ENCODE measurements at regions not wholly inside any gene's neighbourhood (a gene's known extent, or its start where the extent isn't known, plus 50 kb on each side); places are given as distances from the start of the nearest gene placed in this dataset.

- TF ChIP-seq CTCF (IDR thresholded peaks at IDR 0.05) (no peak), EP300 (IDR thresholded peaks at IDR 0.05) (no peak), HMGXB4 (CRISPR knock-in tag; IDR thresholded peaks at IDR 0.05; ENCODE audit: borderline replicate concordance) (no peak), MAX (IDR thresholded peaks at IDR 0.05) (no peak), FOSL2 (IDR thresholded peaks at IDR 0.05) (no peak), FOSL2 (CRISPR knock-in tag; IDR thresholded peaks at IDR 0.05) (no peak), KDM1A (IDR thresholded peaks at IDR 0.05; ENCODE audit: low read depth) (no peak), POLR2A (IDR thresholded peaks at IDR 0.05; ENCODE audit: low read length) (no peak), USF2 (IDR thresholded peaks at IDR 0.05) (no peak), ZC3H11A (IDR thresholded peaks at IDR 0.05) (no peak), JUN (IDR thresholded peaks at IDR 0.05) (no peak)
Measured at GRCh38 chr18:72206814-72207213, 337.3 kb downstream of the CBLN2 start.
